M059J (cell line): ENCODE measurements at regions not wholly inside any gene's neighbourhood (a gene's known extent, or its start where the extent isn't known, plus 50 kb on each side); places are given as distances from the start of the nearest gene placed in this dataset.
"Not testable (repeated sequence)": the region's sequence is repeated elsewhere in the genome, so short reads cannot be mapped to it uniquely, and the experiment has no call there.

ENCODE experiments used
- DNase-seq: peaks from one replicate; pipeline ENCODE4 v3.0.0-alpha.2; 2012; ENCODE audit warnings: low read depth

DNA sequence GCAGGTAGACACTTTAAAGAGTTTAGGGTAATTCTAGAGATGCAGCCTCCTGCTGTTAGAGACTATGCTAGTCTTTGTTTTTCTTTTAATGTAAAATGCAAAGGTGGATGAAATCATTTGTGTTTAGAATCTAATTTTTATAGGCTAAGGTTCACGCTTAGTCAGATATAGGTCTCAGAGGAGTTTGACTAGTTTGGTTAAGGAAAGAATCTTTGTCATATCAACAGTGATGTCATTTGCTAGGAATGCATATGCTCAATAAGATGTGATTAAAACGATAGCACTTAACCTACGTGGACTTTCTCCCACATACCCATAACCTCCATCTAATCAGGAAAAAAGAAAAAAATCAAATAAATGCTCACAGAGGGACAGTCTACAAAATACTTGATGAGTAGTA lies 859.3 kb upstream of the ATXN7L3B start:
- DNase-seq, result peak; percentile 26

DNA sequence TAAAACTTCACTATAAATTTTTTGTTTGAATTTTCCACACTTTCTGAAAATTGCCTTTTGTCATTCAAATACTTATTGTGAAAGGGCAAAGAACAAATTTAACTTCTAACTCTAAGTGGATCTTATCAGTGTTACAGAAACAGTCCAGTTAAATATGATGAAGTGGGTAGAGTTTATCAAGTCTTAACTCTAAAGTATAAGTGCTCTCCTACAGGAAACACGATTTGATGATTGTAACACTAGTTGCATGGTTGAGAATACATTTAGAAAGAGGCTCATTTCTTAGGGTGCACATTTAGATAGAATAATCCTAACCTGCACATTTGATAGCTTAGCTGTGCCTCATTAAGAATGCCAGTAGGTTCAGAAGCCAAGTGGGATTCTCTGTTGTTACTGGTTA lies 838.3 kb upstream of the ATXN7L3B start:
- DNase-seq, result no peak

DNA sequence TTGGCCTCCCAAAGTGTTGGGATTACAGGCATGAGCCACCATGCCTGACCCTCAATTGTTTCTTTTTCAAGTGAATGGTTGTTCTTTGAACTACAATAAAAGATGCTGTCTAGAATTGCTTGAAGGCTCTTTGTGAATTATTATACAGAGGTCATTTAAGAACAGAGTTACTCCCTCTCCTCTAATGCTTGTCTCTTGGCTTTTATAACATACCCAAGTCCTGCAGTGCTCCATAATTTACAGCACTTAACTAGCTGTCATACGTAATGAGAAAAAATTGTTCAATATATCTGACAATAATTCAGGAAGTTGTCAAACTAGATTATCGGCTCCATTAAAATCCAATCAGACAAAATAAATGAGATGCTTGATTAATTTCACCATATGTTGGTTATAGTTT lies 823.0 kb upstream of the ATXN7L3B start:
- DNase-seq, result no peak

DNA sequence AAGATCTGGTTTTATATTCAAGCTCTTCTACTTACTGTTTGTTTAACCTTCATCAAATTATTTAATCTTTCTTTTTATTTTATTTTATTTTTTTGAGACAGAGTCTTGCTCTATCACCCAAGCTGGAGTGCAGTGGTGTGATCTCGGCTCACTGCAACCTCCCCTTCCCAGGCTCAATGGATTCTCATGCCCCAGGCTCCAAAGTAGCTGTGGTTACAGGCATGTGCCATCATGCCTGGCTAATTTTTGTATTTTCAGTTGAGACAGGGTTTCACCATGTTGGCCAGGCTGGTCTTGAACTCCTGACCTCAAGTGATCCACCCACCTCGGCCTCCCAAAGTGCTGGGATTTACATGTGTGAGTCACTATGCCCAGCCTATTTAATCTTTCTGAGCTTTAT lies 821.5 kb upstream of the ATXN7L3B start:
- DNase-seq, result peak; percentile 9

GRCh38 chr12:73719223-73719622 lies 818.4 kb upstream of the ATXN7L3B start:
- DNase-seq, result no peak

- DNase-seq, result no peak
Observed at GRCh38 chr12:73726881-73727280, 810.8 kb upstream of the ATXN7L3B start.

DNA sequence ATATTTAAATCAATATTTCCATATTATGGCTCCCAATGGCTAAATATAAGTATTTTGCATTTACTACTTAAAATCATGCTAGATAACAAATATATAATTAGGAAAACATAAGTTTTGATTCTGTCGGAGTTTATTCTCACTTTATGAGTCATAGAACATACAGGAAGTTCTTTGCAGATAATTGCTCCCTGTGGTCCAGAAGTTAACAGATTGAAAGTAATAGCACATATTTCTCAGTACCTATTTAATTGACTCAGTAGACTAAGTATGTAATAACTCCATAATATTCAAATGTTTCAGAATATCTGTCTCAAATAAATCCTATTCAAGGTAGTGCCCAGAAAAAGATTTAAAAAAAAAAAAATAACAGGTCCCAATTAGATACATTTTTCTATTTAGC lies 806.0 kb upstream of the ATXN7L3B start:
- DNase-seq, result peak; percentile 5

GRCh38 chr12:73769337-73769736 lies 768.3 kb upstream of the ATXN7L3B start:
- no peak for DNase-seq

GRCh38 chr12:73798523-73798922 lies 739.1 kb upstream of the ATXN7L3B start:
- peak; percentile 4 for DNase-seq

- no peak for DNase-seq
Observed at GRCh38 chr12:73815072-73815645, 722.5 kb upstream of the ATXN7L3B start.

DNA sequence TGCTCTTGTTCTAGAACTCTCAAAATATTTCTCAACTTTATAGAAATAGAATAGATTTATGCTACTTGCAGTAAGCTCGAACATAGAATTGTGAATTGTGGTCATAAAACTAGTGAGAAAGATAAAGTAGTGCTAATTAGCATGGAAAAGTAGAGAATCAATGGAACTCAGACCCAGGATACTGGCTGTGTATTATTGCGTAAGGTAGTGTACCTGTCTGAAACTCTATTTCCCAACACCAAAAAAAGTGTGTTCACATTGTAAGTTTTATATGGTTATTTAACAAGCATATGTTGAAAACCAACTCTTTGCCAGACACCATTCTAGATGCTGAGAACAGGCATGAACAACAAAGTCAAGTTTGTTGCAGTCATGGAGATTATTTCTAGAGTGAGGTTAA lies 720.5 kb upstream of the ATXN7L3B start:
- DNase-seq, result no peak

DNA sequence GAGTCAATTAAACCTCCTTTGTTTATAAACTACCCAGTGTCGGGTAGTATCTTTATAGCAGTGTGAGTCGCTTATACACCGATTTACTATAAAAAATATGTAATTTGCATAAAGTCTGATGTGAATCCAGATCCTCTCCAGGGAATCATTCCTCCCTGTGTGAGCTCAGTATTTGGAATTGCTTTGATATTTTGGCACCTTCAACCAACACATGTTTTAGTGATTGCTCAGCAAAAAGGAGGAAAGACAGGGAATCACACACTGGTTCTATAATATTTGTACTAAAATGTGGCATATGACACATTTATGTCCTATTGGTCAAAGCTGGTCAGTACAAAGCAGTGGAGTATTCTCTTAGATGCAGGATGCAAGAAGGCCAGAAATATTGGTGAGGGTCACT lies 703.9 kb upstream of the ATXN7L3B start:
- DNase-seq, result no peak

DNA sequence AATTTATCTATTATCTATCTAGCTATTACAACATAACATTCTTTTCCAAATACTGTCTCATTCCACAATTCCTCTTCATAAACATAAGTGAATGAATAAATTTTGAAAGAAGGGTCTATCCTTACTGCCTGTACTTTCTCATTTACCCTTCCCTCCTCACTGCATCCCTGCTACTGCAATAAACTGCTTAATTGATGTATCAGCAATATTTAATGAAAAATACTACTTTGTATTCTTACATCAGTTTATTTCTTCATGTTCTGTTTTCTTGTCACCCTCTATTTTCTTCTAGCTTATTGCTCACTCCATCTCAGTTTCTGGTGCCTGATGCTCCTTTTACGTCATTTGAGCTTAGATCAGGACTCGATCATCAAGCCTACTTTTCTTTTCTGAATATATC lies 695.7 kb upstream of the ATXN7L3B start:
- DNase-seq, result no peak

- peak; percentile 6 for DNase-seq
Observed at GRCh38 chr12:73863546-73863945, 674.1 kb upstream of the ATXN7L3B start.

DNA sequence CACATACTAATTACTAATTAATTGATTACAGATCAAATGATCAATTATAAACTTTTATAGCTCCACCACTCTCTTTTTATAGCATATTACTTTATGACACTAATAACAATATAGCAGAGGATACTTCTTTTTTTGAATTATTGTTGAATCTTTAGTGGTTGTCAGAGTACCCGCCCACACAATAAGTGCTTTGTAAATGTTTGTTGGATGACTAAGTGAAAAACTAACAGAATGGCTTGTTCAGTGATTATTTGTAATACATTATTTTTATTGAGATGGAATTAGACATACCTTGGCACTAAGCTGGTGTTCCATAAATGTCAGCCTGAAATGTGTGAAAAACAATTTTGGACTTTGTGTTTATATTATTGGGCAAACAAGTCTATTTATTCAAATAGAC lies 670.5 kb upstream of the ATXN7L3B start:
- DNase-seq, result no peak

- DNase-seq, result not testable (repeated sequence)
Observed at GRCh38 chr12:73877291-73877690, 660.3 kb upstream of the ATXN7L3B start.

DNA sequence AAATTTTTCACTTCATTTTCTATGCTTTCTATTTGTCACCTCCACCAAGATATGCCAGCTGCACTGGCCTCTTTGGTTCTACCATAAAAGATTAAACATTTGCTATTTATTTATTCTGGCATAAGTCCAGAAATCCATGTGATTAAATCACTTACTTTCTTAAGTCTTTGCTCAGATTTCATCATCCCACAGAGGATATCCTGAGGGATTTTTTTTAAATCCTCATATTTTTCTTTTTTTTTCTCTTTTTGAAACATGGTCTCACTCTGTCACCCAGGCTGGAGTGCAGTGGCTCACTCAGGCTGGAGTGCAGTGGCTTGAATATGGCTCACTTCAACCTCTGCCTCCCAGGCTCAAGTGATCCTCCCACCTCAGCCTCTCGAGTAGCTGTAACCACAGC lies 645.4 kb upstream of the ATXN7L3B start:
- DNase-seq, result peak; percentile 6

DNA sequence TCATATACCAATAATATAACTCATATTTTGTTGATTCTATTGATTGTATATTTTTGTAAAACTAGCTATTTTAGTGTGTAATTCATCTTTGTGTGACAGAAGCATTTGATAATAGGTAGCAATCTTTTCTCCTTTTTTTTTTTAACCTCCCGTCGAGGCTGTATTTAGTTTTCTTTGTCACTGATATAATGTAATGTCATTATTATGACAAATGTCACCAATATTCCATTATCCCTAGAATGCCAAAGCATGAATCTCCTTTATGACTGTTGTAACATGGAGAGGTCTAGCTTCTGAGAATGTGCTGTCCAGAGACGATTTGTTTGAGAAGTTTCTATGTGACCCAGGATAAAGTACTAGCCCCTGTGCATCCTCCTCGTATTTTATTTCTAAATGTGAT lies 639.0 kb upstream of the ATXN7L3B start:
- DNase-seq, result no peak

DNA sequence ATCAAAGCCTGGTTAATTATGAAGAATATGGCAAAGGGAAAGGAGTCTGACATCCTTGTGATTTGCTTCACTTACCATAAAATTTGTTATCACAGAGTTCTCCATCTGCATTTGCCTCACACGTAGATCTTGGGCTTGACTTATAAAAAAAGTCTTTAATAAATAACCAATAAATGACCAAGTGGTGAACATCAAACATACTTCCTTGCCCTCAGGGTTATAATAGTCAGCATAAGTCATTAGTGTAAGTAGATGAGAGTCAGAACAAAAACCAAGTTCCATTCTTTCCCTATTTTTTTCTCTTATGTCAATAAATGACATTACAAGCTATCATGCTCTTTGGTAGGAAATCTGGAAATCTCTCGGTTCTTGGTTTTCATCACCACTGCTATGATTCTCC lies 635.4 kb upstream of the ATXN7L3B start:
- no peak for DNase-seq

GRCh38 chr12:73906757-73907156 lies 630.9 kb upstream of the ATXN7L3B start:
- no peak for DNase-seq

DNA sequence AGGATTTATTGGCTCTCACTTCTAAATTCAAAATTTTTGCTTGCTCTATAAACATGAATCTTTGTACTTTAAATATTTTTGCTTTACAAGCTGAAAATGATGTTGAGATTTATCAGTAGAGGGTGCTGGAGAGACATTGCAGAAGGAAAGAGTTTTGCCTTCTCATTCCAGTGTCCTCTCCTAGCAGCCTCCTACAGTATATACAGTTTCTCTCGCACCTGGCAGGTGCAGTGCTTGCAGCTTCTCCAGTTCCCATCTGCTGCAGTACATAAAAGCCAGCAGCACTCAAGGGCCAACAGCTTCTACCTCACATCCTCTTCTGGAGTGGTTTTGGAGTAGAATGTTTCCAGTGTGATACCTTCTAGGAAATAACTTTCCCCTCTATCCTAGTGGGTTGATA lies 601.8 kb upstream of the ATXN7L3B start:
- no peak for DNase-seq

GRCh38 chr12:73947326-73948026 lies 590.2 kb upstream of the ATXN7L3B start:
- no peak for DNase-seq

DNA sequence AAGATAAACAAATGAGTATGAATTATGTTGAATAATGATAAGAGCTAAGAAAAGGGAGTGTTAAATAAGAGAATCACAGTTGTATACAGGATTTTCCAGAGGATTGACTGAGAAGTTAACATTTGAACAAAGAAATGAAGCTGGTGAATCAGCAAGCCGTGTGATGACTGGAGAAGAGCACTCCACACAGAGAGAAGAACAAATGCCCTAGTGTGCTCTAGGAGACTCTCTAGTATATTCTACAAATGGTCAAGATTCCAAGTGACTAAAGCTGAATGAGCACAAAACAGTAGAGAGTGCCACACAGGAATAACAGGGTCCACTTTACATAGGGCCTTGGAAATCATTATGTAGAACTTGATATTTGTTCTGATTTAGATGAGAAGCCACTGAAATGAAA lies 587.1 kb upstream of the ATXN7L3B start:
- DNase-seq, result no peak
